KMS-11 (cell line): ENCODE measurements at regions not wholly inside any gene's neighbourhood (a gene's known extent, or its start where the extent isn't known, plus 50 kb on each side); places are given as distances from the start of the nearest gene placed in this dataset.

Experiments
- H2AFZ ChIP-seq: fragments of 200-600 bp; sonication (generic); 2 replicates; pipeline ENCODE4 v1.6.1; 2016; ENCODE audit warnings: antibody characterized with exemption, mixed run types, low read depth
- H3K27ac ChIP-seq: fragments of 200-600 bp; sonication (generic); 2 replicates; pipeline ENCODE4 v1.6.1; 2016; ENCODE audit warnings: mild to moderate bottlenecking, mixed run types
- H3K27me3 ChIP-seq: fragments of 200-600 bp; sonication (generic); 2 replicates; pipeline ENCODE4 v1.6.1; 2017; ENCODE audit warnings: mild to moderate bottlenecking, low read depth, mixed run types, moderate library complexity; ENCODE audit not compliant: insufficient read depth
- H3K36me3 ChIP-seq: fragments of 200-600 bp; sonication (generic); 2 replicates; pipeline ENCODE4 v1.6.1; 2017; ENCODE audit warnings: mild to moderate bottlenecking, mixed run types; ENCODE audit not compliant: insufficient read depth
- H3K4me1 ChIP-seq: fragments of 200-600 bp; sonication (generic); 2 replicates; pipeline ENCODE4 v1.6.1; 2016; ENCODE audit warnings: mild to moderate bottlenecking, low read depth, mixed run types; ENCODE audit not compliant: poor library complexity, severe bottlenecking
- H3K4me2 ChIP-seq: fragments of 200-600 bp; sonication (generic); 2 replicates; pipeline ENCODE4 v1.7.0; 2016; ENCODE audit warnings: mild to moderate bottlenecking, mixed run types
- H3K4me3 ChIP-seq: fragments of 200-600 bp; sonication (generic); IDR thresholded peaks from 2 replicates; pipeline ENCODE4 v1.6.1; 2017; ENCODE audit warnings: low read depth, low read length, mixed read lengths; ENCODE audit not compliant: insufficient read depth
- H3K79me2 ChIP-seq: fragments of 200-600 bp; sonication (generic); 2 replicates; pipeline ENCODE4 v1.6.1; 2016; ENCODE audit warnings: low read depth, mixed run types; ENCODE audit not compliant: insufficient read depth
- H3K9ac ChIP-seq: fragments of 200-600 bp; sonication (generic); 2 replicates; pipeline ENCODE4 v1.6.1; 2016; ENCODE audit warnings: mild to moderate bottlenecking, mixed run types
- H4K20me1 ChIP-seq: fragments of 200-600 bp; sonication (generic); 2 replicates; pipeline ENCODE4 v1.6.1; 2016; ENCODE audit warnings: mild to moderate bottlenecking, mixed run types; ENCODE audit not compliant: insufficient read depth
- CTCF ChIP-seq: fragments of 200-600 bp; sonication (generic); conservative IDR thresholded peaks from 2 replicates; pipeline ENCODE4 v1.6.1; 2017; ENCODE audit warnings: low read depth, mild to moderate bottlenecking, antibody characterized with exemption, low read length, moderate library complexity, mixed read lengths

- H4K20me1 ChIP-seq, result no peaks in the 10 kb centered on the region
- no peaks in the 10 kb centered on the region for H3K27me3 ChIP-seq
- no peak overlapping the region for H3K4me3 ChIP-seq
- no peak overlapping the region for H2AFZ ChIP-seq
- H3K27ac ChIP-seq, result no peak overlapping the region
- H3K79me2 ChIP-seq, result no peaks in the 10 kb centered on the region
- H3K9ac ChIP-seq, result no peak overlapping the region
- no peak overlapping the region for H3K4me2 ChIP-seq
- H3K36me3 ChIP-seq, result no peaks in the 10 kb centered on the region
- TF ChIP-seq CTCF, result no peak
- no peaks in the 10 kb centered on the region for H3K4me1 ChIP-seq
These were observed 1771.7 kb upstream of the PCDH7 start for GRCh38 chr4:28948501-28948900.

- Histone ChIP-seq H3K4me3 (no peak overlapping the region), H3K27ac (no peak overlapping the region)
These were observed 1753.2 kb upstream of the PCDH7 start for GRCh38 chr4:28966982-28967381.

GRCh38 chr4:28973587-28974350, 1746.4 kb upstream of the PCDH7 start:
- no peaks in the 10 kb centered on the region for H3K36me3 ChIP-seq
- H3K27me3 ChIP-seq, result no peaks in the 10 kb centered on the region
- no peaks in the 10 kb centered on the region for H4K20me1 ChIP-seq
- H3K27ac ChIP-seq, result no peak overlapping the region
- H3K4me2 ChIP-seq, result no peak overlapping the region
- H3K4me1 ChIP-seq, result no peaks in the 10 kb centered on the region
- no peak for TF ChIP-seq CTCF
- no peak overlapping the region for H3K4me3 ChIP-seq
- no peak overlapping the region for H2AFZ ChIP-seq
- H3K79me2 ChIP-seq, result no peaks in the 10 kb centered on the region
- H3K9ac ChIP-seq, result no peak overlapping the region

More at GRCh38 chr4:28966982-28967381, 1753.2 kb upstream of the PCDH7 start:
- no peaks in the 10 kb centered on the region for H3K27me3 ChIP-seq
- H3K36me3 ChIP-seq, result no peaks in the 10 kb centered on the region
- H3K79me2 ChIP-seq, result no peaks in the 10 kb centered on the region
- H2AFZ ChIP-seq, result no peak overlapping the region
- no peak overlapping the region for H3K4me2 ChIP-seq
- no peak overlapping the region for H3K9ac ChIP-seq
- H3K4me1 ChIP-seq, result no peaks in the 10 kb centered on the region
- H4K20me1 ChIP-seq, result no peaks in the 10 kb centered on the region
- TF ChIP-seq CTCF, result no peak

GRCh38 chr4:28976369-28976768, 1743.8 kb upstream of the PCDH7 start:
- Histone ChIP-seq H3K27me3 (no peaks in the 10 kb centered on the region), H3K4me3 (no peak overlapping the region), H3K4me1 (no peaks in the 10 kb centered on the region), H3K79me2 (no peaks in the 10 kb centered on the region), H3K4me2 (no peak overlapping the region), H2AFZ (no peak overlapping the region), H4K20me1 (no peaks in the 10 kb centered on the region), H3K36me3 (no peaks in the 10 kb centered on the region), H3K9ac (no peak overlapping the region), H3K27ac (no peak overlapping the region)
- no peak for TF ChIP-seq CTCF
